GM21723 (cell line): ENCODE measurements at regions not wholly inside any gene's neighbourhood (a gene's known extent, or its start where the extent isn't known, plus 50 kb on each side); places are given as distances from the start of the nearest gene placed in this dataset.

ENCODE experiments used
- ATAC-seq: cut with Tn5 transposase; IDR thresholded peaks from one replicate; pipeline ENCODE4 v1.9.1; 2021; ENCODE audit warnings: mild to moderate bottlenecking, moderate library complexity; ENCODE audit not compliant: unreplicated experiment

DNA sequence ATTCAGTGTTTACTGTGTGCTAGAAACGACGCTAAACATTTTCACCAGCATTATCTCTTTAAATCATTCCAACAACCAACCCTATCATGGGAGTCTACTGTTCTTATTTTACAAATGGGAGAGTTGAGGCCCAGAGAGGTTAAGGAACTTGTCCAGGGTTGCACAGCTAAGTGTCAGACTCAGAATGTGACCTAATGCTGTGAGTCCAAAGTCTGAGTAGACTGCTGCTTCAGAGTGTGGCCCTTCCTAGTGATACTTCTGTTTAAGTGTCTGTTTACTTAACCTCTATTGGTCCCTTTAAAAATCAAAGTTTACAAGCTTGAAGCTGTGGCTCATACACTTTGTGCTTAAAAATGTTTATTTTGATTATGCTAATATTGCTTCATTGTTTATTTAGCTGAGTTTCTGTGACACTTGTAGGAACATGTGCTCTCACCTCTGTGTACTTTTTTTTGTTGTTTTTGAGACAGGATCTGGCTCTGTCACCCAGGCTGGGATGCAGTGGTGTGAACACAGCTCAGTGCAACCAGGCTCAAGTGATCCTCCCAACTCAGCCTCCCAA is 84.4 kb upstream of the SYPL1 start:
- ATAC-seq, result no peak

DNA sequence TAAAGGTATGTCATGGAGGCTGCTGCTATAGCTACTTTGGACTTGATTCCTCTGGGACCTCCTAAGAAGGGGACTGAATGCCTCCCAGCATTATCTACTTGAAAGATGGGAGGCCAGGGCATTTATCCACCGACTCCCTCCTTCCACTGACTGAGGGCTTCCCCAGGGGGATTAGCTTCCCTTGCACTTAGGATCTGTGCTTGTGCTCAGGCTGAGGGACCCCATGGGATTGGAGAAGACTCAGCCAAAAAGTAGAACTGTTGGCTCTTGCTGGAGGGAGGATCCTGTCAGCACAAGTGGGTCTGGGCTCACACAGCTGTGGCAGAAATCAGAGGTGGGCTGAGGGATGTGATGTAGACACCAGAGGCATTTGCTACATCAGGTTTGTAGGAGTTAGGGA is 81.5 kb upstream of the SYPL1 start:
- no peak for ATAC-seq

- ATAC-seq, result no peak
These were observed 78.6 kb upstream of the SYPL1 start for GRCh38 chr7:106190589-106191330.

DNA sequence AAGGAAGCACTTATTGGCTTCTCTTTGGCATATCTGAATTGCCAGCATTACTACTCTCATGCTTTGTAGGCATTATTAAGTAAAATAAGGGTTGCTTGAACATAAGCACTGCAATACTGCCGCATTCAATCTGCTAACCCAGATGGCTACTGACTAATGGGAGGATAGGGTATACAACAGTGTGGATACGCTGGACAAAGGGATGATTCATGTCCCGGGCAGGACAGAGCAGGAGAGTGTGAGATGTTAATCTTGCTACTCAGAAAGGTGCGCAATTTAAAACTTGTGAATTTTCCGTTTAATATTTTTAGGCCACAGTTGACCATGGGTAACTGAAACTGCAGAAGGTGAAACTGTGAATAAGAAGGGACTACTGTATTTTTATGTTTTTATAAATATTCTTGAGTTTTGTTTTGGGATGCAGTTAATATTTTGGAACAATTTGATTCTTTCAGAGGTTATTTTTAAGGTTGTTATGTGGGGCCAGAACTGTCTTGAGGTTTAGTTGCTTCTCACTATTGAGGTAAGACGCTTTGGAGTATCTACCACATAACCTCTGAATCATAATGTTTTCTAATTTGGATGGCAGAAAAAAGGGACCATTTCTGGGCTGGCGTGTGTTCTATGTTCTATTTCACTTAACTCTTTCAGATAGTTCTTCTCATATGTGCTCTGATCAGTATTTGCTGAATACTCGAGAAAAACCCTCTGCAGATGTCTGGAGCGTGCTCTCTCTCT is 75.7 kb upstream of the SYPL1 start:
- no peak for ATAC-seq

GRCh38 chr7:106185719-106186118 is 73.6 kb upstream of the SYPL1 start:
- ATAC-seq, result no peak

DNA sequence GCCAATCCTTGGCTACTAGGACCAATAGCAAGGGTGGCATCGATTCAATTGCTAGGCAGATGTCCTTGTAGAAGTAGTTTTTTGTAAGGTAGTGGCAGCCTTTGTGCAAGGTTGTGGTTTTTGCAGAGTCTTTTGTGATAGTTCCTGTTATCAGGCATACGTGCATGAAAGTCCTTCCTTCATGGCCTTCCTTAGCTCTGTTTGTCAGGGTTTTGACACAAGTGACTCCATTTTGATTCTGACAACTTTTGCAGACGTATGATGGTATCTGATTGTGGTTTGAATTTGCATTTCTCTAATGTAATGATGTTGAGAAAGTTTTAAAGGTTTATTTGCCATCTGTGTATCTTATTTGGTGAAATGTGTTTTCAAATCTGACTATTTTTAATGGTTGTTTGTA is 71.8 kb upstream of the SYPL1 start:
- no peak for ATAC-seq

DNA sequence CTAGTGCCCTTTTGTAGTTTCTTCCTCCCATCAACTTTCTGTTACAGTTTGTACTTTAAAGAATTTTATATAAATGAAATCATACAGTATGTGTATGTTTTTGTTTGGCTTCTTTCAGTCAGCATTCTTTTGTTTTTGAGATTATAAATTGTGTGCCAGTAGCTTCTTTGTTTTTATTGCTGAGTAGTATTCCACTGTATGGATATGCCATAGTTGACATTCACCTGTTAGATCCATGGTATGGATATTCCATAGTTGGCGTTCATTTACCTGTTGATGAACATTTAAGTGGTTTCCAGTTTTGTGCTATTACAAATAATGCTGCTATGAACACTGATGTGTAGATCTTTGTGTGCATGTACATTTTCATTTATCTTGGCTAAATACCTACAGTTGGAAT is 70.8 kb upstream of the SYPL1 start:
- ATAC-seq, result no peak

DNA sequence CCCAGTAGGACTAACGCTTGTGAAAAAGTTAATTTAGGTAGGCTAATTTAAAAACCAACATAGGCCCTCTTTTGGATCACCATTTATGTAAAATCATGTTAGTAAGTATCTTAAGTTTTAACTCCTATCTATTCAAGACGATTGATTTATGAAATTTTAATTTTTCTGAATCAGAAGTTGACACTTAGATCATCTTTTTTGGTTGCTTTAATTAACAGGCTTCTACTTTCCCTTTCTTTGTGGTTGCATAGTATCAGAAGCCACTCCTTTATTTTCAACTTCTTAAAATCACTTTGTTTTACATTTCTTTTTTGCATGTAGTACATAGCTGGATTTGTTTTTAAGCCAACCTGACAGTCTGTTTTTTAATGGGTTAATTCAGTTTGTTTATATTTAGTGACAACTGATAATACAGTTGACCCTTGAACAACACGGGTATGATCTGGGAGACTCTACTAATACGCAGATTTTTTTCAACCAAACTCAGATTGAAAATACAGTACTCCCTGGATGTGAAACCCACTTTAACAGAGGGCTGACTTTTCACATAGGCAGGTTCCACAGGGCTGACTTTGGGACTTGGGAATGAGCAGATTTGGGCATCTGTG is 69.7 kb upstream of the SYPL1 start:
- ATAC-seq, result no peak

- no peak for ATAC-seq
These were observed 68.6 kb upstream of the SYPL1 start for GRCh38 chr7:106180721-106181120.

DNA sequence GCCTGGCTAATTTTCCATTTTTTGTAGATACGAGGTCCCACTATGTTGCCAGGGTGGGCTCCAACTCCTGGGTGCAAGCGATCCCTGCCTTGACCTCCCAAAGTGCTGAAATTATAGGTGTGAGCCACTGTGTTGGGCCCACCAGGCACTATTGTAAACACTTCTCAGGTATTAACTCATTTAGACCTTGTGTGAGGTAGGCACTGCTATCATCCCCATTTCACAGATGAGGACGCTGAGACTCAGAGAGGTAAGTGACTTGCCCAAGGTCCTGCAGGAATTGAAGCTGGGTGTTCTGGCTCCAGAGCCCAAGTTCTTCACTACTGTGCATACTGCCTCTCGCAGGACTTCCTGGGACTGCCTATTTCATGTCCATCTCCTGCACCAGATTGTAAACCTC is 67.1 kb upstream of the SYPL1 start:
- no peak for ATAC-seq

DNA sequence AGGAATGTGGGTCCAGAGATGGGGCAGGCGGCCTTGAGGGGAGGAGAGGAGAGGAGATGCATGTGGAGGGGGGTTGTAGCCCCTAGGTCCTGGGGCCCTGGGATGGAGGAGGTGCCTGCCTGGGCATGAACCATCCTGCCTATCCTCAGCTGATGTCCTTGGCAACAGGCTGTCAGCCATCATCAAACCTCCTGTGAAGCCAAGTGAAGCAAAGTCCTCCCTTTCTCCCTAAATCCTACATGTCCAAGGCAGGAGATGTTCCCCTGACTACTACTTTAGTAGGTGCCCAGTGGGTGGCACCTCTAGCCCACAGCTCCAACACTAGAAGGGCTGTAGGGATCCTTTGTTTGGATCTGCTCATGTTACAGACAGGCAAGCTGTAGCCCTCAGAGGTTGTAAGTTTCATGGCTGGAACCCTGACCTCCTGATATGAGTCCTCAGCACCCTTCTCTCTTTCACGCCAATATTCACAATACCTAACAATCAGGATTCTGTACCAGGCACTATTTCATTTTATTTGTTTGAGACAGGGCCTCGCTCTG is 66.6 kb upstream of the SYPL1 start:
- ATAC-seq, result no peak

DNA sequence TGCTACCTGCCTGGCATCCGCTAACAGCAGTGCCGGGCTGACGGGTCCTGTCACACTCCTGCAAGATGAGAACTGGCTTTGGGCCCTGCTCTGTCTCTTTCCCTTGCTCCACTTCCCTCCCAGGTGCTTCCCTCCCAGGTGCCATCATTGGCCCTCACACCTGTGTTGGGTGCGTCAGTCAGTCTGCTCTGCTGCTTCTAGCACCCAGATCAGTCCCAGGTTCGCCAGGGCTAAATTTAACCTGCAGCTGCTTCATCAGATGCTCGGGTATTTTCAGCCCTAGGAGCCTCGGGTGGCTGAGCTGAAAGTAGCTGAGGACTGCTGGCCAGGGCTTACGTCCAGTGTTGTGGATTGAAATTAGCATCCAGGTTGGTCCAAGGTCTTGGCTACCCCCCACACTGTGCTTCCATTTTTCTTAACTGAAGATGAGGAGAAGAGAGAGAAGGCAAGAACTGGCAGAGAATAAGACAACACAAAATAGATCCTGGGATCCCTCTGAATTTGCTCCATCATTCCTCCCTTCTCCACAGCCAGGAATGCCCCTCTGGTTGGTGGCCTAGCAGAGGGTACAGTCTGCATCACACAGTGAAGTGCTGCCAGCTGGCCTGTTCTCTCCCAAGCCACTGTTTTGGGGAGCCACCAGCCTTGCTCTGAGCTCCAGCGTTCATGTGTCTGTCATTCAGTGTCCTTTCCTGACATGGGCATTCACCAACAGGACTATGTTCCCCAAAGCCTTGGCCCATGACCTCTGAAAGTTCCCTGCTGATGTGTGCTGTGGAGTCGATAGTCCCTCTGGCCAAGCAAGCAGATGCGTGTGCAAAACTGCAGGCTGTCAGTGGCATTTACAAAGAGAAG is 65.9 kb upstream of the SYPL1 start:
- ATAC-seq, result no peak

GRCh38 chr7:106177300-106177690 is 65.2 kb upstream of the SYPL1 start:
- no peak for ATAC-seq

DNA sequence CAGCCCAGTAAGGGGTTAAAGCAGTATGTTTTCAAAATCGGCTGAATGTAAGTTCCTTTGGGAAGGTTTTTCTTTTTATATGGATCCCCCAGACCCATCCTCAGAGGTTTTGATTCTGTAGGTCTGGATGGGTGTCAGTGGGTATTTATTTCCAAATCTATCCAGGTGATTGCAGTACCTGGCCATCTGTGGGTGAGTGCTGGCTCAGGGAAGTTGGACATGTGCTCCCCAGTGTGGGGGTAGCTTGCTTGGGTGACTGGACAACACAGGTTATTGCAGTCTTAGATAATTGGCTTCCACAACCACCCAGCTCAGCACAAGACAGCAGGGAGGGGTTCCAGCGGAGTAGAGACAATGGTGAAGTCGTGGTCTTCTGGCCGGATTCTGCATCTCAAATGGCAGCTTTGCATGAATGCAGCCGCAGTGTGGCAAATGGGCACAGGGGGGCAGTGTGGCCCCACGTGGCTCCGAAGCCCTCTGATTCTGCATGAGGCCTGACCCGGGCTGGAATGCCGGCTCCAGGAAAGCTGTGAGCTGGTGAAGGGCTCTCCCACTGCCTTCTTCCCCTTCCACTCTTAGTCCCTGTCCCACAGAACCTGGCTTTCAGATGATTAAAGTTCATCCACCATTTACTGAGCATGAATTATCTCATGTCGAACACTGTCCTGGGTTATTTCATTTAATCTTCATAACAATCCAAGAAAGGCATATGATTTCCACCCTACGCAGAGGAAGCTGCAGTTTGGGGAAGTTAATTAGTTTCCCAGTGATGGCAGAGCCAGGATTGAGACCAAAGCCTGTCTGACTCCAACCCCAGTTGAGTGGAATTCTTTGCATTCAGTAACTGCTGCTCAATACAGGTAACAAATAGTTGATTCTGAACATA is 64.5 kb upstream of the SYPL1 start:
- ATAC-seq, result peak; percentile 67

- ATAC-seq, result no peak
These were observed 63.4 kb upstream of the SYPL1 start for GRCh38 chr7:106175507-106175906.

GRCh38 chr7:106170651-106171050 is 58.5 kb upstream of the SYPL1 start:
- ATAC-seq, result no peak

GRCh38 chr7:106169821-106170610 is 57.9 kb upstream of the SYPL1 start:
- no peak for ATAC-seq

- no peak for ATAC-seq
These were observed 55.5 kb upstream of the SYPL1 start for GRCh38 chr7:106167439-106168136.
